GM23338 (cell line): ENCODE measurements at regions not wholly inside any gene's neighbourhood (a gene's known extent, or its start where the extent isn't known, plus 50 kb on each side); places are given as distances from the start of the nearest gene placed in this dataset.
"Not testable (repeated sequence)": the region's sequence is repeated elsewhere in the genome, so short reads cannot be mapped to it uniquely, and the experiment has no call there.

ENCODE experiments used
- ATAC-seq: fragments of 200-7000 bp; cut with Tn5 transposase; 3 replicates; pipeline ENCODE4 v1.9.1; 2020
- DNase-seq: peaks from one replicate; pipeline ENCODE4 v3.0.0-alpha.2; 2015; ENCODE audit warnings: low spot score
- H2AFZ ChIP-seq: fragments of 200-600 bp; sonication (generic); 2 replicates; pipeline ENCODE4 v1.8.0; 2016; ENCODE audit warnings: antibody characterized with exemption, mild to moderate bottlenecking, moderate library complexity
- H3F3A ChIP-seq: fragments of 200-600 bp; sonication (generic); replicated peaks from 2 replicates; pipeline ENCODE4 v1.8.0; 2017; ENCODE audit warnings: antibody characterized with exemption, mixed run types, low read depth
- H3K27ac ChIP-seq: fragments of 200-600 bp; sonication (generic); 2 replicates; pipeline ENCODE4 v1.6.1; 2016; ENCODE audit warnings: low read depth
- H3K27me3 ChIP-seq: fragments of 200-600 bp; sonication (generic); 2 replicates; pipeline ENCODE4 v1.8.0; 2016; ENCODE audit warnings: mild to moderate bottlenecking, mixed run types, moderate library complexity; ENCODE audit not compliant: insufficient read depth
- H3K36me3 ChIP-seq: fragments of 200-600 bp; sonication (generic); 2 replicates; pipeline ENCODE4 v1.8.0; 2016; ENCODE audit warnings: mild to moderate bottlenecking; ENCODE audit not compliant: insufficient read depth
- H3K4me1 ChIP-seq: fragments of 200-600 bp; sonication (generic); 2 replicates; pipeline ENCODE4 v1.8.0; 2016; ENCODE audit warnings: mild to moderate bottlenecking, moderate library complexity; ENCODE audit not compliant: insufficient read depth
- H3K4me2 ChIP-seq: fragments of 200-600 bp; sonication (generic); 2 replicates; pipeline ENCODE4 v1.7.1; 2017; ENCODE audit warnings: mixed run types
- H3K4me3 ChIP-seq: fragments of 200-600 bp; sonication (generic); 2 replicates; pipeline ENCODE4 v1.6.1; 2016; ENCODE audit warnings: mixed run types
- H3K79me2 ChIP-seq: fragments of 200-600 bp; sonication (generic); replicated peaks from 2 replicates; pipeline ENCODE4 v1.8.0; 2017; ENCODE audit warnings: mild to moderate bottlenecking; ENCODE audit not compliant: insufficient read depth
- H3K9me2 ChIP-seq: fragments of 200-600 bp; sonication (generic); 2 replicates; pipeline ENCODE4 v1.8.0; 2017; ENCODE audit not compliant: insufficient read depth
- H4K20me1 ChIP-seq: fragments of 200-600 bp; sonication (generic); replicated peaks from 2 replicates; pipeline ENCODE4 v1.8.0; 2017; ENCODE audit warnings: mild to moderate bottlenecking; ENCODE audit not compliant: insufficient read depth
- H3K27ac Mint-ChIP-seq: 2 replicates; pipeline ENCODE4 v1.8.0; 2020; ENCODE audit warnings: inconsistent platforms, mild to moderate bottlenecking, moderate library complexity, mixed read lengths
- H3K27me3 Mint-ChIP-seq: 3 replicates; pipeline ENCODE4 v1.8.0; 2022; ENCODE audit warnings: low read depth, mild to moderate bottlenecking, moderate library complexity, mixed read lengths, inconsistent platforms; ENCODE audit not compliant: insufficient read depth, poor library complexity
- H3K36me3 Mint-ChIP-seq: 3 replicates; pipeline ENCODE4 v1.8.0; 2021; ENCODE audit warnings: low read depth, mild to moderate bottlenecking, inconsistent platforms, moderate library complexity, mixed read lengths
- H3K4me1 Mint-ChIP-seq: 3 replicates; pipeline ENCODE4 v1.8.0; 2020; ENCODE audit warnings: mild to moderate bottlenecking, inconsistent platforms, mixed read lengths
- H3K4me3 Mint-ChIP-seq: 3 replicates; pipeline ENCODE4 v1.8.0; 2021; ENCODE audit warnings: moderate library complexity, mild to moderate bottlenecking, inconsistent platforms, mixed read lengths
- H3K9me3 Mint-ChIP-seq: 3 replicates; pipeline ENCODE4 v1.8.0; 2020; ENCODE audit warnings: moderate library complexity, mild to moderate bottlenecking, inconsistent platforms, mixed read lengths

- H3K9me3 Mint-ChIP-seq, result peaks cover 15% of the 10 kb centered on the region; the same call in 2 of the 3 replicates
- not testable (repeated sequence) for H3K4me3 Mint-ChIP-seq, H3K27me3 ChIP-seq, H3F3A ChIP-seq, ATAC-seq, H3K27ac Mint-ChIP-seq, H3K4me1 Mint-ChIP-seq, H3K27ac ChIP-seq, H3K36me3 ChIP-seq, H4K20me1 ChIP-seq, H3K36me3 Mint-ChIP-seq, H3K4me3 ChIP-seq, H3K4me1 ChIP-seq, DNase-seq, H3K27me3 Mint-ChIP-seq, H2AFZ ChIP-seq, H3K9me2 ChIP-seq, H3K79me2 ChIP-seq, H3K4me2 ChIP-seq
Observed at GRCh38 chr4:169323925-169324324, 53.2 kb upstream of the SH3RF1 start.

GRCh38 chr4:169322833-169323232 is 52.1 kb upstream of the SH3RF1 start:
- not testable (repeated sequence) for H3K4me2 ChIP-seq, H2AFZ ChIP-seq, H3K27me3 Mint-ChIP-seq, H3K9me2 ChIP-seq, H3K4me3 Mint-ChIP-seq, H3K4me1 Mint-ChIP-seq, H3K27me3 ChIP-seq, H3K27ac Mint-ChIP-seq, H3F3A ChIP-seq, H3K79me2 ChIP-seq, H4K20me1 ChIP-seq, H3K36me3 ChIP-seq, H3K4me3 ChIP-seq, ATAC-seq, H3K4me1 ChIP-seq, H3K27ac ChIP-seq, DNase-seq, H3K36me3 Mint-ChIP-seq
- H3K9me3 Mint-ChIP-seq, result peaks cover 20% of the 10 kb centered on the region; the same call in 2 of the 3 replicates
